ENCODE measurements at regions not wholly inside any gene's neighbourhood (a gene's known extent, or its start where the extent isn't known, plus 50 kb on each side); places are given as distances from the start of the nearest gene placed in this dataset.
"Not testable (repeated sequence)": the region's sequence is repeated elsewhere in the genome, so short reads cannot be mapped to it uniquely, and the experiment has no call there.

DNA sequence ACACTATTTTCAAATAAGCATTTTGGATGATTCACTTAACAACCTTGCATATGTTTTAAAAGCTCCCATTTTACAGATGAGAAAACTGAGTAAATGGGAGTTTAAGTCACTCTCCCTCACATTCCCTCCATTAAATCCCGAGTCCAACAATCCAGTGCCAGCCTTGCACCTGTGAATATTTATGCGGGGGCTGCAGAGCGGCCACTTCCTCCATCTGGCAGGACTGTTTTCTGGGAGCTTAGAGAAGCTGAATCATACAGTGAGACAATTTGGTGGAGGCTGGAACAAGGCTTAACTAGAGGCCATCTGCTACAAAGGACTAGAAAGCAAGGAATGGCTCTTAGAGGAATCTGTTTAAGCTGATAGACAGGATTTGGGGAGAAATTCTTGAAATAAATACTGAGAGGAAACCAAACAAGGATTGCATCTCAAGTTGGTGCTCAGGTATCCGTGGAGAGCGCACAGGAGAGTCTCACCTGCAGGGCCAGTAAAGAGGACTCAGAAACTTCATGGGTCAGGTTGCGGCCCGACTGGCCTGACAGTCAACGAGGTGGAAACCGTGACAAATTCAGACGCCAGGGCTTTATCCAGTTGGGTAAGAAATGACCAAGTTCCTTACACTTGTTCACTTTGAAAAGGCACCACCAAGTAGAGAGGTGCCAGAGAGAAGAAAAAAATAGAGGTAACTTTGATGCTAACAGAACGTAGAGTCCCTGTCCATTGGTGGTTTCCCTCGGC is 478.5 kb downstream of the QKI start:
- no peak for DNase-seq

DNA sequence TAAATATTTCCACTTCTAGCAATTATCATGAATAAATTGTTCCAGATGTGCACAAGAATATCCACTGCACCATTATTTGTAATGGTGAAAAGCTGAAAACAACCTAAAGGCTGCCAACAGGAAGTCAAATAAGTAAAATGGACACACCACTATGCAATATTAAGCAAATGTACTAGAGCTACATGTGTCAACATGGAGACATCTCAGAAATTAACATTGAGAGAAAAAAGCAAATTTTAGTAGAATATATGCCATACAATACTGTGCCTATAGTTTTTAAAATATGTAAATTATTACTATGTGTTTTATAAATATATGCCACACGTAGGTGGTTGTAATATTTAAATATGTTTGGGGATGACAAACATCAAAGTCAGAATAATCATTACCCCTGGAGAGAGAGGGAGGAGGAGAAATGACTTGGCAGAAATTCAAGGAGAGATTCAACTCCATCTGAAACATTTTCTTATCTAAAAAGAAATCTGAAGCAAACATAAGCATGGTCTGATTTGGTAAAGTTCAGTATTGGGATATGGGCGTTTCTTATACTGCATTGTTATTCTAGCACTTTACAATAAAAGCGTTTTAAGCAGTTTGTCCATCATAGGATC is 475.5 kb downstream of the QKI start:
- DNase-seq = no peak

DNA sequence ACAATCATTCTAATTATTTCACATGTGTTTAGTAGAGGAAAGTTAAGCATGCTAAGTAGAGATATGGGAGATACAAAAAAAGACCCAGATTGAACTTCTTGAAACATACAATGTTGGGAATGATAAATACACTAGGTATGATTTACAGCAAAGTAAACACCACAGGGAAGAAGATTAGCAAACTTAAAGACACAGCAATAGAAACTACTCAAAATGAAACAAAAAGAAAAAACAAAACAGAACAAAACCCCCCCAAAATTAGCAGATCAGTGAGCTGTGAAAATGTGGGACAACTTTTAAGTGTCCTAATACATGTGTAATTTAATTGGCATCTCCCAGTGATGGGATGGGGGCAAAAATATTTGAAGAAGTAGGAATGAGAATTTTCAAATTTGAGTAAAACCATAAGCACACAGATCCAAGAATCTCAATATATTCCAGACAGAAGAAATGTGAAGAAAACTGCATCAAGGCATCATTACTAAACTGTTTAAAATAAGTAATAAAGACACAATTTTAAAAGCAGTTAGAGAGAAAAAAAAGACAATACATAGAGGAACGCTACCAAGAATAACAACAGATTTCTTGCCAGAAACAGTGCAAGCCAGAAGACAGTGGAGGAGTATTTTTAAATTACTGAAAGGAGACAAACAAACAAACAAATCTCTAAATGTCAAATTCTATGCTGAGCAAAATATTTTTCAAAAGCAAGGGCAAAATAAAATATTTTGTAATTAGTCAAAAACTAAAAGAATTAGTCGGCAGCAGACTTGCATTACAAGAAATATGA is 473.7 kb downstream of the QKI start:
- DNase-seq = no peak

GRCh38 chr6:163886428-163886827 is 471.9 kb downstream of the QKI start:
- DNase-seq = no peak

GRCh38 chr6:163883984-163884383 is 469.5 kb downstream of the QKI start:
- no peak for DNase-seq

GRCh38 chr6:163878698-163879097 is 464.2 kb downstream of the QKI start:
- peak; percentile 51 for DNase-seq

GRCh38 chr6:163877877-163878639 is 463.5 kb downstream of the QKI start:
- no peak for DNase-seq

- DNase-seq = no peak
Measured at GRCh38 chr6:163876391-163876790, 461.9 kb downstream of the QKI start.

GRCh38 chr6:163874784-163875183 is 460.3 kb downstream of the QKI start:
- DNase-seq = no peak

DNA sequence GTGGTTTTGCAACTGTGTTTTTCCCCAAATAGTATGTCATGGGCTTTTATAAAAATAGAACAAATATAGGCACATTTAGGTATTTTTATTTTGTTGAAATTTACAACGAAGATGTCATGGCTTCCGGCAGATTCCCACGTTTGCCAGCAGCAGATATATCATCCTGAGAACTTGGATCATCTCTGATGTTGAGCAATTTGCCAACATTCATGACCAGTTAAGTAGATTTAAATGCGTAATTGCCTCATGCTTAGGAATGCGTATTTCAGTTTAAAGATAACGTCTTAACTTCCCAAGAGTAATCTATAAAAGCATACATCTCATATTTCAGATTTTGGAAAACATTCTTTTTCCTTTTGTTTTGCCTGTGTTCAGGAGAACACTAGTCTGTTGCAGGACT is 457.8 kb downstream of the QKI start:
- DNase-seq = no peak

DNA sequence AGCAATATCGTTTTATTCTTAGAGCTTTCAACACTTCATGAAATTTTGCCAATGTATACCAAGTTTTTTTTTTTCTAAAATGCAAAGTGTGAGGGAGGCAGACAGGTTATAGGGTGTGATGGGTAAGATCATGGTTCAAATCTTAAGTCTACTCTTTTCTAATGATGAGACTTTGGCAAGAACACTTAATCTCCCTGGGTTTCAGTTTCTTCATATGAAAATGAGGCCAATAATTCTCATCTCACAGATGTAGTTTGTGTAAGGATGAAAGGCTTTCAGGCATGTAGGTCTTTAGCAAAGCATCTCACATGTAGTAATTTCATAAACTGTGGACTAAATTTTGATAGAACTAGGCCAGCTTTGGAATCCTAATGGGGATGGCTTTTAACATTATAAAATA is 457.1 kb downstream of the QKI start:
- DNase-seq = no peak

DNA sequence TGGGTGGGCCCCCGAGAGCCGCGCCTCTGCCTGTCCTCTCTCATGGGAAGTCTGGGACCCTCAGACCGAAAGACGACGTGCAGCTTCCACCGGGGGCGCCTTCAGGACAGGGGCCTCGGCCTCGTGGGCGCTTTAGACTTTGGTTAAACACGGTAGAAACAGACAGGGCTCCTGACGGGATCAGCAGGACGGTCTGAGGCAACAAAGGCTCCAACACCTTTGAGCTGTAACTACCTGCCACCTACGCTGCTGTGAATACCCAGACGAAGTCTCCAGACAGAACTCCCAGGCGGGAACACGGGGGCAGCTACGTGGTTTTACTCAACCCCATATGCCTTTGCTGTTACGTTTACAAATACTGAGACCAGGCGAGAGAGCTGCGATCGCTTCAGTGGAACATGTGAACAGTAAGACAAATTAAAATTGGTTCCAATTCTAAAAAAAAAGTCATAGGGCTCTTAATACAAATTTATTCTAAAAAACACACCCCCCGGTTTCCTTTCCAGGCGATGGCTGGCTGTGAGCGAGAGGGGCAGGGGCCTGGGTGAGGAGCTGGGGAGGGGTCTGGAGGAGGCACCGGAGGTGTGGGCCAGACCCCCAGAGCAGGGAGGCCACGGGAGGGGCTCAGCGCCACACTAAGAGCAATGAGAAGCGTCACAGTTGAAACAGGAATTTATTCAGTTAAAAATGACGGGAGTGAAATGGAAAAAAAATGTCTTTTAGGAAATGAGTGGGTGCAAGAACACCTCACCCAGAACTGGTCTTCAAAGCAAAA is 453.2 kb downstream of the QKI start:
- DNase-seq = no peak

- no peak for DNase-seq
Measured at GRCh38 chr6:163866192-163866591, 451.7 kb downstream of the QKI start.

- DNase-seq = no peak
Measured at GRCh38 chr6:163863565-163863964, 449.0 kb downstream of the QKI start.

GRCh38 chr6:163862701-163863100 is 448.2 kb downstream of the QKI start:
- DNase-seq = no peak

GRCh38 chr6:163861627-163862026 is 447.1 kb downstream of the QKI start:
- DNase-seq = no peak

GRCh38 chr6:163860287-163861081 is 446.0 kb downstream of the QKI start:
- DNase-seq = no peak

GRCh38 chr6:163858870-163859269 is 444.4 kb downstream of the QKI start:
- not testable (repeated sequence) for DNase-seq

- no peak for DNase-seq
Measured at GRCh38 chr6:163857421-163857820, 442.9 kb downstream of the QKI start.

- no peak for DNase-seq
Measured at GRCh38 chr6:163850874-163851273, 436.4 kb downstream of the QKI start.

- DNase-seq = no peak
Measured at GRCh38 chr6:163844761-163845160, 430.2 kb downstream of the QKI start.

DNA sequence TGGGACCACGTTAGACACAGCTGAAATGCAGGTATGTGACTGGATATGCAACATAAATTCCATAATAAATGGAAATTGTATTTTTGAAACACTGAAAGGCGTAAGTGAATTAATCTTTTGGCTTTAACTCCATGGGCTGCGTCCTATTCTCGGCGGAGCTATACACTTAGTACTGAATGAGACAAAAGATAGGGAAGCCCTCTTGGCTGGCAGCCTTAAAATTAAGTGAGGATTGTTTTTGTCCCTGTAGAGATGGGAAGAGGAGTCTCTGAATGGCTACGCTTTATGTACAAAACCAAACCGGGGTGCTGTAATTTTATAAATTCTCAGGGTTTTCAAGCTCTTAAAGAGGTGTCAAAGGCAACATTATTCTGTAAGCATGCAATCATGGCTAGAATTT is 429.8 kb downstream of the QKI start:
- no peak for DNase-seq

Measured in right hindlimb (tissue), 1 donor.